HG03354 (cell line): ENCODE measurements at regions not wholly inside any gene's neighbourhood (a gene's known extent, or its start where the extent isn't known, plus 50 kb on each side); places are given as distances from the start of the nearest gene placed in this dataset.

Source experiments
- ATAC-seq: cut with Tn5 transposase; IDR thresholded peaks from one replicate; pipeline ENCODE4 v1.9.1; 2021; ENCODE audit warnings: mild to moderate bottlenecking; ENCODE audit not compliant: unreplicated experiment, poor library complexity, severe bottlenecking

DNA sequence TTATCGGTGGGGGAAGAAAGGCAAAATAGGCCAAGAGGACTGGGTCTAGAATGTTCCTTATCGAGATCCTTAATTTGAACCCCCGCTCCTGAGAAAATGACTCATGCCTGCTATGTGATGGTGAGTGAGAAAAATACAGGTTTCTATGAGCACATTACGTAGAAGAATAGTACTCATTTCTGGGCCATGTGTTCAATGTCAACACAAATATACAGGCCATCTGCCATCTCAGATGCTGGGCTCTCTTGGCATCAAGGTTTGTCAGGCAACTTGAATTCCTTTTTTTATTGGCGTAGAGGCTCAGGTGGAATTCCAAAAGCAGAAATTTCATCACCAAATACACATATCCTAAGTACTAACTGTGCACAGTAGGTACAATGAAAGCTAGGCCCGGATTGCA lies 81.4 kb upstream of the TRIM2 start:
- no peak for ATAC-seq

DNA sequence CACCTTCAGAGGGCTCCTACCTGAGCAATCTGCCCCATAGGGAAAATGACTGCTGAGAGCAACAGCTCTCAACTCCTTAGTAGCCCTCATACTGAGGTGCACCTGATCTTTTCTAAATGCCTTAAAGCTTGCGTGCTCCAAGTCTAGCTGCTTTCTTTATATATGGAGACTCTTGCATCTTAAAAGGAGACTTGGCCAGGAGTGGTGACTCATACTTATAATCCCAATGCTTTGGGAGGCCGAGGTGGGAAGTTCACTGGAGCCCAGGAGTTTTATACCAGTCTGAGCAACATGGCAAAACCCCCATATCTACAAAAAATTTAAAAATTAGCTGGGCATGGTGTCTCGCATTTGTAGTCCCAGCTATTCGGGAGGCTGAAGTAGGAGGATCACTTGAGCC lies 78.1 kb upstream of the TRIM2 start:
- no peak for ATAC-seq

DNA sequence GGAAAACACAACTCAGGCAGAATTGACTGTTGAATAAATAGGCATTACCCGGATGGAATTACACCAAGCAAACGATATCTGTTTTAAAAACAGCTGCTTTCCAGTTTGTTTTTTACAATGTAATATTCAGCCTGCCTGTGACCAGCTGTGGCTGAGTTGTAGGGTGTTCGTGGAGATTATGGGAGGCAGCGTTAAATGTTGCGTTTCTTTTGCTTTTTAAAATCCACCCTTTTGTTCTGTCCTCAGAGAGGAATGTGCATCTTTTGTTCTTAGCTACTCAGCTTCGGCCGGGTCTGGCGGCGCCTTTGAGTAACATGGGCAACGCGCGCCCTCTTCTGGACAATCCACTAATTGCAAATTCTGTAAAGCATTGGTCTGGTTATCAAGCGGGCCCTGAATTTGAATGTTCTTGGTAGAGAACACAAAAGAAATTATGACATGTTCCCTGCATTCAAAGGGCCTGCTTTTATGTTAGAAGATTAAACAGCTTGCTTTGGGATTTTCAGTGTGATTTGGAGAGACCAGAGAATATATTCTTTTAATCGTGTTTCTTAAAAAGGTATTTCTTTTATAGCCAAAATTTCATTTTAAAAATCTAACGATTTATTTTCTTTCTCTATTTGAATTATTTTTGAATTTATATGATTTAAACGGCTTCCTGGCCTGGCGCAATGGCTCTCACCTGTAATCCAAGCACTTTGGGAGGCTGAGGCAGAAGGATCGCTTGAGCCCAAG lies 76.3 kb upstream of the TRIM2 start:
- ATAC-seq = peak; percentile 91

GRCh38 chr4:153131596-153131995 lies 72.6 kb upstream of the TRIM2 start:
- no peak for ATAC-seq

DNA sequence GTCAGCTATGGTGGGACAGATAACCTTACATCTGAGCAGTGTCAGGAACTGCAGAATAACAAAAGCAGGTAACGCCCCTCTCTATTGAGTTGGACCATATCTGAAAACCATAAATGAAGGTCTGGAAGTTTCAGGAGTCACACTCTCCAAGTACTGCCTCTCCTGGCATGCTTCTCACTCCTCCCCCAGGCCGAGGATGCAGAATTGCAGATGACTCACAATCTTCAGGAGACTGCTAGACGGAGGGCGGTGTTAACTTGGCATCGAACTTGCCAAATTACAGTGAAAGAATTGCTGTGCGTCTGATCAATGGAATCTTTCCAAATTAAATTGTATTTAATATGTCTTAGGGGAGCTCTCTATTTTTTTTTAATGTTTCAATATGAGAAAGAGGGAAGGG lies 67.1 kb upstream of the TRIM2 start:
- ATAC-seq = no peak

DNA sequence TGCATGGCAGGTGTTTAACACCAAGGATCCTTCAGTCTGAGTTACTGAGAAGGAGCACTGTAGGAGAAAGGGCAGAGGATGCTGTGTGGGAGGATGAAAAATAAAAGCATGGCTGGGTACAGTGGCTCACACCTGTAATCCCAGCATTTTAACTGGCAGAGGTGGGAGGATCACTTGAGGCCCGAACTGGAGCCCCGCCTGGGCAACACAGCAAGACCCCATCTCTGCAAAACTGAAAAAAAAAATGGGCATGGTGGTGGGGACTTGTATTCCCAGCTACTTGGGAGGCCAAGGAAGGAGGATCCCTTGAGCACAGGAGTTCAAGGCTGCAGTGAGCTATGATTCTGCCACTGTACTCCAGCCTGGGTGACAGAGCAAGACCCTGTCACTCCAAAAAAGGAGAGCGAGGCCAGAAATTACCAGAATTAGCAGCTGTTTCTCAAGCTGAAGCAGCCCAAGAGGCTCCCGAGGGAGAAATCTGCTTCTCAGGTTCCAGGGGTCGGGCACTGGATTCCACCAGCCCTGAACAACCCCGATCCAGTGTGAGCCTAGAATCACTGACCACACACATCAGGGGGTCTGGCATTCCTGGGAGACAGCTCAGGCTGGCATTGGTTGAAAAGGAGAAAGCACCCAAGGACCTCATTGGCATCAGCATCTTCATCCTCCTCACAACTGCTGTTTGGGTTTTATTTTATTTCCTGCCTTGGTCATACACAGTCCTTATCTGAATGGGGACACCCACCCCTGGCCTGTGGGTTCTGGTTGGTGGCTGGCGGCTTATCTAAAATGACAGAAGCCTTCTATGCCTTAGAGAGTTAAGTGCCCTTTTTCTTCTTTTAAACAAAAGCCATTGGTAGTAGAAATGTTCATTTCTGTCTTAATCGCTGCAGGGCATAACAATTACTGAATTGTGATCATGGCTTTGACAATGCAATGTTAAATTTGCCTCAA lies 66.3 kb upstream of the TRIM2 start:
- ATAC-seq = no peak

DNA sequence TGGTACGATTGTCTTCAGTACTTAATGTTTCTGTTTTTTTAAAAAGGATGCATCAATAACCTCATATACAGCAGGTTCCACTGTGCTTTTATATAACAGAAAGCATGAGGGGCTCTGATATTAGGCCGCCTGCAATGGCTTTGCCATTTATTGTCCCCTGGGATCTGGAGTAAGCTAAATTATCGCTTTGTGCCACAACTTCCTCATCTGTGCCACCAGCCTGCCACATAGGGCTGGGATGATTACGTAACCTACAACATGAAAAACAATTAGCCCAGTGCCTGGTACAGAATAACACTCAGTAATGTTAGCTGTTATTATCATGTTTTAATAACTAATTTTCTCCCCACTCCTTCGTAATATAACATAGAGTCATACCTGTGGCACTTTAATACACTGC lies 65.5 kb upstream of the TRIM2 start:
- ATAC-seq = no peak

- ATAC-seq = no peak
Observed at GRCh38 chr4:153140294-153140693, 63.9 kb upstream of the TRIM2 start.

DNA sequence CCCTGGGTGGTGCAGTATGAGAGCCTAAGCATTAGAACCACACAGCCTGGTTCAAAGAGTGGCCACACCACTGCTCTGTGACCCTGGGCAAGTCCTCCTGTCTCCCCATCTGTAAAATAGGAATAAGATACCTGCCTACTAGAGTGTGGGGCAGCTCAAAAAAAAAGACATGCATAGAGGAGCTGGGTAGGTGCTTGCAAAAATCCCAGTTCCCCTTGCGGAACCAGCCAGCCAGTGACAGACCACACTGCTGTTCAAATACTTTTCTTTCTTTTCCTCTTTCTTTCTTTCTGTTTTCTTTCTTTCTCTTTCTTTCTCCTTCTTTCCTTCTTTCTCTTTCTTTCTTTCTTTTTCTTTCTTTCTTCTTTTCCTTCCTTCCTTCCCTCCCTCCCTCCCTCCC lies 63.0 kb upstream of the TRIM2 start:
- ATAC-seq = no peak

DNA sequence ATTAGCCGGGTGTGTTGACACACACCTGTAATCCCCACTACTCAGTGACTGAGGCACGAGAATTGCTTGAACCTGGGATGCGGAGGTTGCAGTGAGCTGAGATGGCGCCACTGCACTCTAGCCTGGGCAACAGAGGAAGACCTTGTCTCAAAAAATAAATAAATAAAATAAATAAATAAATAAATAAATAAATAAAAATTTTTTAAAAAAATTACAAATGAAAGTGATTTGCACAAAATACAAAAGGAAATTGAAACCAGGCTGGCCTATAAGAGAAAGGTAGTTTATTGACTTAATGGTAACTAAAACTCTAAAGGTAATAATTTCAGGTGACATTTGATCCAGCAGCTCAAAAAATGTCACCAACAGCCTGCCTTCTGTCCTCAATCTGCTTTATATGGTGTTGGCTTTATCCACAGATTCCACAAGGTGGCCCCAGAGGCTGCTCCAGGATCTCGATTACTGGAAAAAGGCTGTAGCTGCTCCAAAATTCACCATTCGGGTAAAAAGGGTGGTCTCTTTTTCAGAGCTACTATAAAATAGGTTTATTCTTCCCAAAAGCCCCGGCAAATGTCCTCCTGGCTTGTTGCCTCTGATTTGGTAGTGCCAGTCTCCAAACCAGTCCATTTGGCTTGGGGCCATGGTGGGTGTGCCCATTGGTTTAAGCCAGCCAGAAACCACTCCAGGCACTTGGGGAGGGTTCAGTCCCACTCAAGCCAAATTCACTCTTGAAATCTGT lies 61.4 kb upstream of the TRIM2 start:
- no peak for ATAC-seq

DNA sequence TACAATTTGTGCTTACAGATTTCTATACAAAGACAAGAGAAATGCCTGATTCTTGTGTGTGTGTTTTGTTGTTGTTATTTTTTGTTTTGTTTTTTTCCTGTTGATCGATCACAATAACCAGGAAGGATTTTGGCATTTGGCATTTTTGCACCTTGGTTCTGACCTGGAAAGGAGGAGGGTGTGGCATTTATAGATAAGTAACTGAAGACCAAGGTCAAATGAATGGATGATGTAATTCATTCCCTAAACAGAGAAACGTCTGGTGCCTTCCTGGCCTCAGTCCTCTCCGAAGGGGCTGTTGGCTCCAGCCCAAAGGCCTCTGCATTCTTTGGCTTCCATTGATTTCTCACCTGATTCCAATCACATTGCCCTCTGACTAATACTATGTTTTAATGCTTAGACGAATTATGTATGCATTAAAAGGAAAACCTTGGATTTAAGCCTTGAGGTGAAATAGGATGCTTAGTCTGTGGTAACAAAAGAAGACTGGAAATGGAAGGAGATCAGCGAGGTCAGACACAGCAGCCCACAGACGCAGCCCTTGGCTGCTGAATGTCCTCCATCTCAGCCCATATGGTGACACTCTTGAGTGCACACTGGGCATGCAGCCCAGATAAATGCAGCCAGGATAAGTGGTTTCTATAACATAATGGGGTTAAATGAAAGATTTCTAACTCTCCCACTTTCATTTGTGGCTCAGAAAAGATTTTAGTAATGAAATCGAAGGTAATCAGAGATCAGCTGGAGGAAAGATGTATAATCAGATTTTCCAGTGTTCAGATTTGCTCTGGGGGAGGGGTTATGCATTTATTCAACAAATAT lies 60.5 kb upstream of the TRIM2 start:
- ATAC-seq = no peak

GRCh38 chr4:153146031-153146430 lies 58.2 kb upstream of the TRIM2 start:
- no peak for ATAC-seq

DNA sequence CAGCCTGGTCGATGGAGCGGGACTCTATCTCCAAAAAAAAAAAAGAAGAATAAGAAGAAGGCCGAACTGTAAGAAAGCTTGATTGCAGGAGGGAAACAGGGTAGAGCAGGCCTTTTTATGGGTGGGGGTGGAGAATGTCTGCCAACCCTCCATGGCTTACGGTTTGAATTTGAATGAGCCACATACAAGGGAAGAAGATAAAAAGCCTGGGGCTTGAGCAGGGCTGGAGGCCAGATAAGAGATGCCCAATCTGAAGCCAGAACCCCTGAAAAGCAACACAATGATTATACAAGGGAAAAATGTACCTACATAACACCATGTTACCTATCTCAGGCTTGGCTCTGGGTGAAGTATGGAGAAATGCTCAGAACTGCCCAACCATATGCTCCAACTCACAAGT lies 57.3 kb upstream of the TRIM2 start:
- no peak for ATAC-seq

- ATAC-seq = no peak
Observed at GRCh38 chr4:153148791-153149190, 55.5 kb upstream of the TRIM2 start.

DNA sequence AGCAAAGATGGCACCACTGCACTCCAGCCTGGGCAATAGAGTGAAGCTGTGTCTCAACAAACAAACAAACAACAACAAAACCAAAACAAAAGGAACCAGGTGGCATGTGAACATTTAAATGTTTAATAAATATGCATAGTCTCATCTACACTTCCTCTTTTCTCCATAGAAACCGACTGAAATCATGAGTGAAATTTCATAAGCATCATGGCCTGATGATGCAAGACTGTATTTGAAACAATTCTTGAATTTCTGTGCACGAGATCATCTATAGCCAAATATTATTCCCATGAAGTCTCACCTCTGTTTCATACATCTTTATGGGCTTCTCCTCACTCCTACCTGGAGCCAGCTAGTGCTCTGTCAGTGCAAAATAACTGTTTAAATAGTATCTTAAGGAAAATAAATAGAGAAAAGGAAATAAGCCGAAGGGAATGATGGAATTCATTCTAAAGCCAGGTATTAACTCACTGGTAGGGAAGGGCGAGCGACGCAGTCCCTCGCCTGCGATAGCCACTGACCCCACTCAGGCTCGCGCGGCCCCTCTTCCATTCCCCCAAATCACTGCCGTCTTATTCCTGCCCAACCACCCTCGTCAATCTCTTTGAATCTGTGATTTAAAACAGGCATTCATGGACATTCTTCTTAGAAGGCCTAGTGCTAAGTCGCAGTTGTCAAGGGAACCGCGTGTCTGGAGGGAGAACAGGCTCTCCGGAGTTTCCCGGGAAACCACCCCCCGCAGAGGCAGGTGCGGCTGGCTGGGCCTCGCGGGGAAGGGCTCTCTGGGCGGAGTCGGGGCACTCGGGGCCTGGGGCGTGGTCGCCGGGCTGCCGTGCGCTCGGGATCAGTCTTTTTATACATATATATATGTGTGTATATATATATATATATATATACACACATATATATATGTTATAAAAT lies 52.4 kb upstream of the TRIM2 start:
- ATAC-seq = peak; percentile 38

- ATAC-seq = peak; percentile 39
Observed at GRCh38 chr4:153152501-153153338, 51.5 kb upstream of the TRIM2 start.

DNA sequence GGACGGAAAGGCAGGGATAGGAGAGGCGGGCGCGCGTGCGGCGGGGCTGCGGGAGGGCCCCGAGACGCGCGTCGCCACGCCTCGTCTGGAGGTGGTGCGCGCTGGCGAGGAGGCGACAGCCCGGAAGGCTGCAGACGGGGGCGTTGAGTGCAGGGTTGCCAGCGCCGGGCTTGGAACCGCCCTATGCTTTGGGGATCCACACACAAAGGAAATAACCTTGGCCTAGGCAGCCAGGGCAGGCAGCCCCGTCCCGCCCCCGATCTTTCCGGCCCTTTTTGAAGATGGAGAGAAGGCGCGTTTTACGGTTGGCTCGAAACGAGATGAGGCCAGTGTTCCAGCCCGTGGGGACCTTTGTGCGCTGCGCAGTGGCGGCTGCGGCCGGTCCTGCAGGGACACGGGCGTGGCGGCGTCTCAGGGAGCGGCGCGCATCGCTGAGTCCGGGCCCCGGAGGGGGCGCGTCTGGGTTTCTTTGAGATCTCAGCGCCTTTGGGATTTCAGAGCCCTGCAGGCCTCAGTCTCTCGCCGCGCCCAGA lies 50.8 kb upstream of the TRIM2 start:
- peak; percentile 64 for ATAC-seq
